DOHH2 (cell line): ENCODE measurements at regions not wholly inside any gene's neighbourhood (a gene's known extent, or its start where the extent isn't known, plus 50 kb on each side); places are given as distances from the start of the nearest gene placed in this dataset.

ENCODE experiments used
- H3F3A ChIP-seq: fragments of 200-600 bp; sonication (generic), shearing (Covaris generic); 2 replicates; pipeline ENCODE4 v1.6.0; 2016; ENCODE audit warnings: antibody characterized with exemption, mild to moderate bottlenecking; ENCODE audit not compliant: control insufficient read depth, insufficient read depth
- H3K27ac ChIP-seq: fragments of 200-600 bp; sonication (generic); 2 replicates; pipeline ENCODE4 v1.5.1; 2014; ENCODE audit warnings: low read depth, mild to moderate bottlenecking, low read length, moderate library complexity
- H3K27me3 ChIP-seq: fragments of 200-600 bp; sonication (generic); 2 replicates; pipeline ENCODE4 v1.6.1; 2014; ENCODE audit warnings: mild to moderate bottlenecking, low read length, mixed read lengths; ENCODE audit not compliant: control insufficient read depth
- H3K36me3 ChIP-seq: fragments of 200-600 bp; sonication (generic); 2 replicates; pipeline ENCODE4 v1.6.1; 2014; ENCODE audit warnings: mild to moderate bottlenecking, low read length, moderate library complexity, mixed read lengths; ENCODE audit not compliant: control insufficient read depth
- H3K4me1 ChIP-seq: fragments of 200-600 bp; sonication (generic); 2 replicates; pipeline ENCODE4 v1.6.1; 2014; ENCODE audit warnings: mild to moderate bottlenecking, low read length, mixed read lengths; ENCODE audit not compliant: control insufficient read depth
- H3K4me2 ChIP-seq: fragments of 200-600 bp; sonication (generic); 2 replicates; pipeline ENCODE4 v1.6.0; 2014; ENCODE audit warnings: mild to moderate bottlenecking, low read length, moderate library complexity
- H3K4me3 ChIP-seq: fragments of 200-600 bp; sonication (generic); 2 replicates; pipeline ENCODE4 v1.5.1; 2014; ENCODE audit warnings: mild to moderate bottlenecking, low read length, mixed read lengths
- H3K79me2 ChIP-seq: fragments of 200-600 bp; sonication (generic); 2 replicates; pipeline ENCODE4 v1.6.1; 2014; ENCODE audit warnings: mild to moderate bottlenecking, low read length, mixed read lengths; ENCODE audit not compliant: control insufficient read depth
- H3K9me2 ChIP-seq: fragments of 200-600 bp; sonication (generic); replicated peaks from 2 replicates; pipeline ENCODE4 v1.6.1; 2014; ENCODE audit warnings: mild to moderate bottlenecking, low read length, mixed read lengths; ENCODE audit not compliant: control insufficient read depth
- H3K9me3 ChIP-seq: fragments of 200-600 bp; sonication (generic); 2 replicates; pipeline ENCODE4 v1.6.1; 2014; ENCODE audit warnings: antibody characterized with exemption, low read length, mixed read lengths; ENCODE audit not compliant: control insufficient read depth, insufficient read depth
- H4K20me1 ChIP-seq: fragments of 200-600 bp; sonication (generic); 2 replicates; pipeline ENCODE4 v1.6.0; 2014; ENCODE audit warnings: low read depth, mild to moderate bottlenecking, antibody characterized with exemption, low read length, moderate library complexity; ENCODE audit not compliant: control insufficient read depth, insufficient read depth
- CTCF ChIP-seq: fragments of 200-600 bp; sonication (generic); IDR thresholded peaks from one replicate; pipeline ENCODE4 v1.5.1; 2014; ENCODE audit warnings: antibody characterized with exemption, mild to moderate bottlenecking, low read depth, low read length; ENCODE audit not compliant: poor library complexity, severe bottlenecking
- EZH2phosphoT487 ChIP-seq: fragments of 200-600 bp; sonication (generic); IDR thresholded peaks from 2 replicates; pipeline ENCODE4 v1.6.1; 2017; ENCODE audit warnings: borderline replicate concordance, mild to moderate bottlenecking, antibody characterized with exemption, low read length, moderate library complexity, mixed read lengths

GRCh38 chr7:41107330-41107937, 595.5 kb downstream of the INHBA start:
- Histone ChIP-seq H3K27ac (no peak overlapping the region), H3K9me2 (no peaks in the 10 kb centered on the region), H3K4me2 (no peak overlapping the region), H4K20me1 (no peaks in the 10 kb centered on the region), H3K4me1 (peaks cover 5% of the 10 kb centered on the region), H3K79me2 (no peaks in the 10 kb centered on the region), H3K4me3 (no peak overlapping the region), H3K27me3 (no peaks in the 10 kb centered on the region), H3K9me3 (no peaks in the 10 kb centered on the region), H3K36me3 (no peaks in the 10 kb centered on the region), H3F3A (no peaks in the 10 kb centered on the region)
- TF ChIP-seq CTCF (no peak), EZH2phosphoT487 (no peak)

- TF ChIP-seq EZH2phosphoT487 (no peak), CTCF (no peak)
- Histone ChIP-seq H3K9me2 (no peaks in the 10 kb centered on the region), H3K9me3 (no peaks in the 10 kb centered on the region; the same call in 1 of the 2 replicates), H3K36me3 (no peaks in the 10 kb centered on the region), H4K20me1 (no peaks in the 10 kb centered on the region), H3K27ac (no peak overlapping the region), H3K27me3 (no peaks in the 10 kb centered on the region), H3F3A (no peaks in the 10 kb centered on the region), H3K79me2 (no peaks in the 10 kb centered on the region), H3K4me3 (no peak overlapping the region), H3K4me1 (peaks cover 10% of the 10 kb centered on the region), H3K4me2 (no peak overlapping the region)
Observed at GRCh38 chr7:41104631-41105030, 598.3 kb downstream of the INHBA start.

GRCh38 chr7:41103331-41103730, 599.6 kb downstream of the INHBA start:
- TF ChIP-seq EZH2phosphoT487 (no peak), CTCF (no peak)
- no peaks in the 10 kb centered on the region for H3K9me2 ChIP-seq
- H3K4me1 ChIP-seq, result peaks cover 10% of the 10 kb centered on the region
- H4K20me1 ChIP-seq, result no peaks in the 10 kb centered on the region
- no peak overlapping the region for H3K4me2 ChIP-seq
- no peaks in the 10 kb centered on the region; the same call in 1 of the 2 replicates for H3K9me3 ChIP-seq
- H3K36me3 ChIP-seq, result no peaks in the 10 kb centered on the region
- H3F3A ChIP-seq, result no peaks in the 10 kb centered on the region
- no peak overlapping the region for H3K4me3 ChIP-seq
- no peaks in the 10 kb centered on the region for H3K79me2 ChIP-seq
- no peak overlapping the region for H3K27ac ChIP-seq
- no peaks in the 10 kb centered on the region for H3K27me3 ChIP-seq
